ENCODE measurements at regions not wholly inside any gene's neighbourhood (a gene's known extent, or its start where the extent isn't known, plus 50 kb on each side); places are given as distances from the start of the nearest gene placed in this dataset.

DNA sequence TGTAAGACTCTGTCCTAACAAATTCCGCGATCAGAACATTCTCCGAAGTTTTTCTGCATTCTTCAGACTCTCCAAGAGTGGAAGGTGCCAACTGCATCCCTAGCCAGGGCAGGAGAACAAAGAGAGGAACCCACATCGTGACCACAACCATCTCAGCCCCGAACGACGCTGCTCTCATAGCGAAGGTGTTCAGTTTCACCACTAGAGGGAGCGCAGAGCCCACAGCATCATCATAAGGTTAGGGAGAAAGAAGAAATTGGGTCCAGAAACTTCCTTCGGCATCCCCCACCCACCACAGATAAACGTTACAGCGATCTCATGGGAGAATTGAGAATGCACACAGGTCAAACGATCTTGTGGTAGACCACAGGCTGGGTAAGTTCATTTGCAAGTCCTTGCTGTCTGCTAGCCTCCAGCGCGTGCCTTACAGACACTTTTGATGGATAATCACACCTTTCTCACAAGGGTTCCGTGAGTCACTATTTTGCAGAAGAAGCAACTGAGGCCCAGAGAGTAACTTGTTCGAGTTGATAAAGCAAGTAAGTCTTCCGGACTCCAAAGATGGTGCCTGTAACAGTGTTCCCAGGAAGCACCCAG lies 53.7 kb upstream of the ARL4C start:
- DNase-seq: peak; percentile 63

DNA sequence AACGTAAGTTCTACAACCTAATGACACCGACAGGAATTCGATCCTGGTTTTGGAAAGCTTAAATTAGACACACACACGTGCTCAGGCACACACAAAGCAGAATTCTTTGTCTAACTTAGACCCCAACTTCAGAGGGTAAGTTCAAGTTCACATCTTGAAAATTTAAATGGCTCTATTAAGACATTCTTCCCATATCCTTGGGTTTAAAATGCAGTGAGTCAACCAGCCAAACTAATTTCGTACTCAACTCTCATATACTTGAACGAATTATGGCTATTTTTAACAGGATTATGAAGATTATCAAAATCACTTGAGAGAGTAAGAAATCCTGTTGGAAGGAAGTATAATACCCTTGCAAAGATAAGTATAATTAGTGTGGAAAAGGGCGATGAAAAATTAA lies 53.2 kb upstream of the ARL4C start:
- DNase-seq: no peak

DNA sequence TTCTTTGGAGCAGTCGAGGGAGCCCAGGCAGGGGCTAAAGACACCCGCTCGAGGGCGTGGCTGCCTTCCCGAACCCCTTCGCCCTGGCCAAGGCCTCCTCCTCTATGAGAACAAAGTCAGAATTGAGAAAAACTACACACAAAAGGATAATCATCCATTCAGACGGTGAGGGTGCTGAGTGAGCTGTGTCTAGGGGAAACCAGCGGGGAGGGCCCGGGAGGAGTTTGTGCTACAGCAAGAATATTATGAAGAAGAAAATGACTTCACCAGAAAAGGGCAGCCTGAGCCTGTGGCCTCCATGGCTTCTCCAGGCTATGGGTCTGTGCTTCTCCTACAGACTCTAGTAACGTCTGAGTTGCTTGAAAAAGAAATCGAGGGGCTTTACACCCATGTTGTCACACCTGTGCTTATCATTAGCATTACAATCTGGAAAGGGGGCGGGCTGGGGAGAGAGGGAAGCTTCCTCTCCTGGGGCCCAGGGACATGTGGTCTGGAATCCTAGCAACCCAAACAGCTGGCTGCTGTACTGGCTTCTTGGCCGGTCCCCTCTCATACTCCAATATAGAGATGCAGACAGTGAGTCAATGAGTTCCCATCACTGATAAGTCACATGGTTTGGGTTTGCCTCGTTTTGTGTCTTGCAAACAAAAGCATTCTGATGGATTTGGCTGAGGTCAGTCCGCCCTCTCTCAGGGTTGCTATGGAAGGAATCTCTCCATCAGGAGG lies 52.0 kb upstream of the ARL4C start:
- DNase-seq: no peak

DNA sequence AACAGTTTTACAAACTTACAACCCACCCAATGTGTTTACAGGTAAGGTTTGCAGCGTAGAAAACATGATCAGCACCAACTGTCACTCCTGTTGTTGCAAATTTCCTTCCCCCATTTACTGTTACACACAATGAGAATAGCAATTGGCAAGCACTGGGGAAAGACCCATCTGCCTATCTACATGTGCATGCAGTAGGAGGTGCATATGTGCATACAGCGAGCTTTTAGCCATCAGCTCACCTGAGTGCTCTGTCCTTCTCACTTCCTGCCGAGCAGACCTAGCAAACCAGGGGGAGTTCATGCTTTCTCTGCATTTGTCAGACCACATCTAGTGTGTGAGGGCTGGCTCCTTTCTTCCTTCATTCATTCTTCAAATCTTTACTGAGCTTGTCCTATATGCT lies 49.9 kb upstream of the ARL4C start:
- no peak for DNase-seq
